Gastroesophageal sphincter (tissue), 4 donors: ENCODE measurements at regions not wholly inside any gene's neighbourhood (a gene's known extent, or its start where the extent isn't known, plus 50 kb on each side); places are given as distances from the start of the nearest gene placed in this dataset.
A peak's percentile ranks its signal among the peaks of the same experiment; 100 is the strongest.

Experiments used
- ATAC-seq: fragments of 150-250 bp; one replicate; pipeline ENCODE4 v1.9.1; 2016; ENCODE audit warnings: mild to moderate bottlenecking, moderate library complexity
- H3K27ac ChIP-seq, 4 donors: fragments of 200-600 bp; sonication (generic) in 3 of 4; 1 replicate in 3 of 4; 2 replicates in 1 of 4; pipeline ENCODE4 v1.5.1; 2016 to 2019
- H3K27me3 ChIP-seq: fragments of 200-600 bp; sonication (generic); one replicate; pipeline ENCODE4 v1.5.1; 2019
- H3K36me3 ChIP-seq, 2 donors: fragments of 200-600 bp; sonication (generic); one replicate each; pipeline ENCODE4 v1.5.1; 2019; ENCODE audit warnings: control low read depth in 1 of 2
- H3K4me1 ChIP-seq, 3 donors: fragments of 200-600 bp; sonication (generic); 1 replicate in 2 of 3; 2 replicates in 1 of 3; pipeline ENCODE4 v1.5.1; 2016 to 2019; ENCODE audit warnings: control low read depth in 2 of 3
- H3K4me3 ChIP-seq, 2 donors: fragments of 200-600 bp; sonication (generic); one replicate each; pipeline ENCODE4 v1.5.1; 2019; ENCODE audit warnings: mild to moderate bottlenecking in 1 of 2, moderate library complexity in 1 of 2
- H3K9me3 ChIP-seq, 3 donors: fragments of 200-600 bp; sonication (generic); one replicate each; pipeline ENCODE4 v1.5.1; 2017 to 2019; ENCODE audit warnings: control low read depth in 2 of 3
- EP300 ChIP-seq: sonication (generic); formaldehyde crosslinking; IDR thresholded peaks from one replicate; pipeline ENCODE4 v1.6.1; 2017; ENCODE audit warnings: antibody characterized with exemption, mild to moderate bottlenecking
- POLR2A ChIP-seq, 2 donors: fragments of 450-650 bp; IDR thresholded peaks; one replicate each; pipeline ENCODE4 v1.6.1; 2017; ENCODE audit warnings: antibody characterized with exemption in 2 of 2, mild to moderate bottlenecking in 2 of 2, moderate library complexity in 1 of 2
- POLR2AphosphoS5 ChIP-seq: sonication (generic); formaldehyde crosslinking; IDR thresholded peaks from one replicate; pipeline ENCODE4 v1.6.1; 2017; ENCODE audit warnings: antibody characterized with exemption
- WGBS, 2 donors: methylation state at CpG; one replicate each; pipeline ENCODE4 v1.1.5; 2018; ENCODE audit warnings: low coverage in 1 of 2; 5-methylcytosine and 5-hydroxymethylcytosine counted together
- TF ChIP-seq, protein P1 (sequence below), 4 experiments: fragments of 200-600 bp in 2 of 4; fragments of 450-650 bp in 2 of 4; sonication (generic) in 1 of 4; IDR thresholded peaks; one replicate each; pipeline ENCODE4 v1.5.1; 2017 to 2019; ENCODE audit warnings: antibody characterized with exemption in 4 of 4, mild to moderate bottlenecking in 2 of 4, moderate library complexity in 2 of 4

- no peak overlapping the region for H3K4me3 ChIP-seq
- WGBS, 2 donors = 75% methylated on average over 1 of the region's 1 CpG; no CpG with 5 or more reads in 1 of the 2 donors
- no peak overlapping the region for H3K27ac ChIP-seq
- H3K27me3 ChIP-seq = no peaks in the 10 kb centered on the region
- no peaks in the 10 kb centered on the region for H3K9me3 ChIP-seq
- ATAC-seq = no peak
- no peak for TF ChIP-seq POLR2AphosphoS5
- TF ChIP-seq EP300 = no peak
- TF ChIP-seq, protein P1, sequence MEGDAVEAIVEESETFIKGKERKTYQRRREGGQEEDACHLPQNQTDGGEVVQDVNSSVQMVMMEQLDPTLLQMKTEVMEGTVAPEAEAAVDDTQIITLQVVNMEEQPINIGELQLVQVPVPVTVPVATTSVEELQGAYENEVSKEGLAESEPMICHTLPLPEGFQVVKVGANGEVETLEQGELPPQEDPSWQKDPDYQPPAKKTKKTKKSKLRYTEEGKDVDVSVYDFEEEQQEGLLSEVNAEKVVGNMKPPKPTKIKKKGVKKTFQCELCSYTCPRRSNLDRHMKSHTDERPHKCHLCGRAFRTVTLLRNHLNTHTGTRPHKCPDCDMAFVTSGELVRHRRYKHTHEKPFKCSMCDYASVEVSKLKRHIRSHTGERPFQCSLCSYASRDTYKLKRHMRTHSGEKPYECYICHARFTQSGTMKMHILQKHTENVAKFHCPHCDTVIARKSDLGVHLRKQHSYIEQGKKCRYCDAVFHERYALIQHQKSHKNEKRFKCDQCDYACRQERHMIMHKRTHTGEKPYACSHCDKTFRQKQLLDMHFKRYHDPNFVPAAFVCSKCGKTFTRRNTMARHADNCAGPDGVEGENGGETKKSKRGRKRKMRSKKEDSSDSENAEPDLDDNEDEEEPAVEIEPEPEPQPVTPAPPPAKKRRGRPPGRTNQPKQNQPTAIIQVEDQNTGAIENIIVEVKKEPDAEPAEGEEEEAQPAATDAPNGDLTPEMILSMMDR (IDR thresholded peaks at IDR 0.05) = no peak
- TF ChIP-seq POLR2A (IDR thresholded peaks at IDR 0.05) = no peak
- no peaks in the 10 kb centered on the region for H3K4me1 ChIP-seq
- H3K36me3 ChIP-seq = no peaks in the 10 kb centered on the region
Measured at GRCh38 chrX:147781844-147782243, 129.9 kb upstream of the FMR1 start.

DNA sequence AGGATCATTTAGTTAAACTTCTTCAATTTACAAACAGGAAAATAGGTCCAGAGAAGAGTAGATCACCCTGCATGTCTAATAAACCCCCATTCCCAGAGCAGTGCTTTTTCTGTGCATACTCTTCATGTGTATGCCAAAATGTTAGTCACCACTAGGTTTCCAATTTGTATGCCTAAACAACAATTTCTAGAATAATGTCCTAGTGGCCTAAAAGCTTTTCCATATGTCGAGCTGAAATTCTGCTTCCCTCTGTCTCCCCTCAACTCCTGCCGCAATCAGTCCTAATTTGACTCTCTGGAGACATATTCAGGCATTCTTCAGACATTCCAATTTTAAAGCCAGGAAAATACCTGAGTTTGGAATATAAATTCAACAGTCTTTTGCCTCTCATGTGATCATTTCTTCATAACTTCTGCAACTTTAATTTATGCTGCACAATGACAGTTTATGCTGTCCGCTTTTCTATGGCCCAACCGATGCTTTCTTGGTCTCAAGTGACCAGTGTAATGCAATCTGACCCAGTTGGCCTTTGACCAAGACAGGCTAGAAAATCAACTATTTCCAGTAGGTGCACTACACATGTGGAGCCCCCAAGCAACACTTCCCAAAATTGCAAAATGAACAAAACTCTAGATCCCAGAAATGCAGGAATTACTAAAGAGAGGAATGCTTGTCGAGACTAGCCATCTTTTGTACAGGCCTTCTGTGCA is 122.9 kb upstream of the FMR1 start:
- 40 to 60% methylated on average over 2 to 4 of the region's 5 CpGs for WGBS, 2 donors

GRCh38 chrX:147800663-147801062 is 111.1 kb upstream of the FMR1 start:
- no peaks in the 10 kb centered on the region for H3K36me3 ChIP-seq
- H3K9me3 ChIP-seq = no peaks in the 10 kb centered on the region
- no peaks in the 10 kb centered on the region for H3K4me1 ChIP-seq
- no peak for ATAC-seq
- H3K27me3 ChIP-seq = no peaks in the 10 kb centered on the region
- H3K4me3 ChIP-seq = no peak overlapping the region
- H3K27ac ChIP-seq = no peak overlapping the region
- TF ChIP-seq POLR2AphosphoS5 (no peak), EP300 (no peak), POLR2A (IDR thresholded peaks at IDR 0.05) (no peak)
- TF ChIP-seq, protein P1 (IDR thresholded peaks at IDR 0.05) = no peak
- 67% methylated on average over 1 of the region's 1 CpG for WGBS, 2 donors

More for the DNA sequence above, 122.9 kb upstream of the FMR1 start:
- H3K27ac ChIP-seq = no peak overlapping the region
- no peaks in the 10 kb centered on the region for H3K9me3 ChIP-seq
- ATAC-seq = no peak
- TF ChIP-seq, protein P1 (IDR thresholded peaks at IDR 0.05) = no peak
- TF ChIP-seq POLR2AphosphoS5 (no peak), EP300 (no peak), POLR2A (IDR thresholded peaks at IDR 0.05) (no peak)
- no peaks in the 10 kb centered on the region for H3K4me1 ChIP-seq
- H3K4me3 ChIP-seq = no peak overlapping the region
- H3K27me3 ChIP-seq = no peaks in the 10 kb centered on the region
- no peaks in the 10 kb centered on the region for H3K36me3 ChIP-seq

DNA sequence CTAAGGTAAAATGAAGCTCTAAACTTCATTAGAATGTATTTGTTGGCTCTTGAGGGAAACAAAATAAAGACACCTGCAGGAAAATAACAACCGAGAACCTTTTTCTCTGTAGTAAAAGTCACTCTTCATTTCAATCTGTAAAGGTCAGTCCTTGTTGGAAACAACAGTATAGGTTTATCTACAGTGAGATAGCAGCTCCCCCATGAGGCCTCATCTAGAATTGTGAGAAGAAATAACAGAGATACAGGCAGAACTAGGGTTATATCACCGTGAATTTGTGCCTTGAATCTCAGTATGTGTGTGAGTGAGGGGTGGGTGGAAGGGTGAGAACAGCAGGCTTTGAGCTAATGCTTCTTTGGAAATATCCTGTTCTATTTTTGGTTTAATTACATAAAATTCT is 107.8 kb upstream of the FMR1 start:
- H3K27me3 ChIP-seq = no peaks in the 10 kb centered on the region
- ATAC-seq = no peak
- no peak overlapping the region for H3K4me3 ChIP-seq
- no peaks in the 10 kb centered on the region for H3K9me3 ChIP-seq
- H3K4me1 ChIP-seq = no peaks in the 10 kb centered on the region
- no peak for TF ChIP-seq POLR2AphosphoS5
- TF ChIP-seq, protein P1 (IDR thresholded peaks at IDR 0.05) = peak in 1 of 4 experiments; percentile 34
- H3K27ac ChIP-seq = no peak overlapping the region
- H3K36me3 ChIP-seq = no peaks in the 10 kb centered on the region
- 5 to 20% methylated on average over 2 of the region's 2 CpGs for WGBS, 2 donors

DNA sequence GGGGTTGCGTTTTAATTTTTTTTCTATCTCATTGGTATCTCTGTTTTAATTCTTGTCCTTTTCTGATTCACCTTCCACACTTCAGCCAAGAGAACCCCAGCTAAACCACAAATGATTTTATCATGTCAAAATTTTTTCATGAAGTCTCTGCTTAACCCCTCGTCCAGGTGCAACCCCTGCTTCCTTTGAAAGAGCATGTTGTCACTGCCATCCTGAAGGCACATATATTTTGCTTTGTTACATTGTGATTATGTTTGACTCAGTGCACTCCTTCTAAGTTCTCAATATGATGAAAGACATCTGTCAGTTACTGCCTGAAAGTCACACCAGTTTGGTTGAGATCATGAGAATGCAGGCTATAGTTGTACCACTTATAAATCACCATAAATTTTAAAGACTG is 99.9 kb upstream of the FMR1 start:
- TF ChIP-seq POLR2A (IDR thresholded peaks at IDR 0.05) (no peak), EP300 (no peak), POLR2AphosphoS5 (no peak)
- TF ChIP-seq, protein P1 (IDR thresholded peaks at IDR 0.05) = no peak
- H3K36me3 ChIP-seq = no peaks in the 10 kb centered on the region
- H3K9me3 ChIP-seq = no peaks in the 10 kb centered on the region
- H3K27me3 ChIP-seq = no peaks in the 10 kb centered on the region
- no peak overlapping the region for H3K27ac ChIP-seq
- 20 to 88% methylated on average over 1 to 2 of the region's 2 CpGs for WGBS, 2 donors
- no peak for ATAC-seq
- H3K4me3 ChIP-seq = no peak overlapping the region
- H3K4me1 ChIP-seq = no peaks in the 10 kb centered on the region
